ENCODE measurements at regions not wholly inside any gene's neighbourhood (a gene's known extent, or its start where the extent isn't known, plus 50 kb on each side); places are given as distances from the start of the nearest gene placed in this dataset.

DNA sequence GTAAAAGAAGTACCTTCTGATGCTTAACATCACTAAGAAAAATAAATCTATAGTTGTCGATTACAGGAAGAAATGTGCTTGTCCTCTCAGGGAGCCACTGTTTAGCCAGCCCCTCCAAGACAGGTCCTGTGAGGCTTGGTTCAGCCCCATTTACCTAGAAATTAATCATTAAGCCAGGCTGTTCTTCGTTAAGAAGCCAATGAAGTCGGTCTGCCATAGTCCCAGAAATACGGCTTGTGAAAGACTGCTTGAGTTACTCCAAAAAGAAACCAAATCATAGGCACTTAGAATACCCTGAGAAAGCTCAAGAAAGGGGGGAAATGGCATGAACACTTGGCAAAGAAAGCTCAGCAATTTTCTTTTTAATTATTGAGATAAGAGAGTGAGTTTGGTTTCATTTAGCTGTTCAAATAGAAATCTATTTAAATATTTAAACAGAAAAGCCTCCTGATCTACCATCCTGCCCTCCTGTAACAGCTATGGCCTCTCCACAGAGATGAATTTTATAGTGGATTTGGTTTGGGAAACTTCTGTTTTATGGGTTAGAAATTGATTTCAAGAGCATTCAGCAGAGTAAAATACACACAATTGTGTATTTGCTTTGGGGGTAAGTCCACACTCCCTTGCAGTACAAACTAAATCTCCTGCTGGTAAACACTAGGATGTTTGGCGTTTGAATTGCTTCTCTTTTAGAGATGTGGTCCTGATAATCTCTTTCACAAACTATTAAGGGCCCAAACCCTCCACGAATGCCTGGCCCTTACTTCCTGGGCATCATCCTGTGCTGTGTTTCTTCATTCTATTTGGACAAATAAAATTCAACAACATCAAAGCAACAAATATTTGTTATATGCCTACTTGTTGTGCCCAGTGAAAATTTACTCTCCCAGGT lies 234.4 kb downstream of the SEC23A start:
- no peak overlapping the region for H3K4me3 ChIP-seq (ENCODE audit: low read depth, low read length)
- DNase-seq (ENCODE audit: low read depth) = no peak

DNA sequence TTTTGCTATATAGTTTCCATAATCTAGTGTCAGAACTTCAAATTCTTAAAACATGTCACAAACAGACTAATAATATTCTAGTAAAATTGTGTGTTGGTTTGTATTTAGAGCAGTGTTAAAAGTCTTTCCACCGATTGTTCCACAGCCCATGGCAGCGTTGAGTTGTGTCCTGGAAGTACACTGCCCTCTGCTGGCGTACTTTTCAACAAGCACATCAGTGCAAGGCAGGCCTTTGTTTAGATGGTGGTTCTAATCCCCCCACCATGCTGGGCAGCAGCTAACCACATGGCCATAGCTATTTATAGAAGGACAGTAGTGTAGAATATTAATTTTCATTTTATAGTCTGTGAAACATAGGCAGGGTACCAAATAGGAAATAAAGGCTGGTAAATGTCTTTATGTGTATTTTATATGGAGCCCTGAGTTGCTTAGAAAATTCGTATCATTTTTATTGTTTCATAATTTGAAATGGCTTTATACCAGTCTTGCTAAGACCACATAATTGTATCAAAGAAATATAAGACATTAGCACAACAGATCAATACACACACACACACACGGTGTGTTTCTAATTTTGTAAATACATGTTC lies 235.4 kb downstream of the SEC23A start:
- DNase-seq (ENCODE audit: low read depth) = peak; percentile 82
- TF ChIP-seq, protein P1, sequence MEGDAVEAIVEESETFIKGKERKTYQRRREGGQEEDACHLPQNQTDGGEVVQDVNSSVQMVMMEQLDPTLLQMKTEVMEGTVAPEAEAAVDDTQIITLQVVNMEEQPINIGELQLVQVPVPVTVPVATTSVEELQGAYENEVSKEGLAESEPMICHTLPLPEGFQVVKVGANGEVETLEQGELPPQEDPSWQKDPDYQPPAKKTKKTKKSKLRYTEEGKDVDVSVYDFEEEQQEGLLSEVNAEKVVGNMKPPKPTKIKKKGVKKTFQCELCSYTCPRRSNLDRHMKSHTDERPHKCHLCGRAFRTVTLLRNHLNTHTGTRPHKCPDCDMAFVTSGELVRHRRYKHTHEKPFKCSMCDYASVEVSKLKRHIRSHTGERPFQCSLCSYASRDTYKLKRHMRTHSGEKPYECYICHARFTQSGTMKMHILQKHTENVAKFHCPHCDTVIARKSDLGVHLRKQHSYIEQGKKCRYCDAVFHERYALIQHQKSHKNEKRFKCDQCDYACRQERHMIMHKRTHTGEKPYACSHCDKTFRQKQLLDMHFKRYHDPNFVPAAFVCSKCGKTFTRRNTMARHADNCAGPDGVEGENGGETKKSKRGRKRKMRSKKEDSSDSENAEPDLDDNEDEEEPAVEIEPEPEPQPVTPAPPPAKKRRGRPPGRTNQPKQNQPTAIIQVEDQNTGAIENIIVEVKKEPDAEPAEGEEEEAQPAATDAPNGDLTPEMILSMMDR (IDR thresholded peaks at IDR 0.05; ENCODE audit: insufficient read depth, low read depth, low read length) = peak; percentile 86
- no peak overlapping the region for H3K4me3 ChIP-seq (ENCODE audit: low read depth, low read length)

More for the DNA sequence above, 234.4 kb downstream of the SEC23A start:
- TF ChIP-seq, protein P1 (IDR thresholded peaks at IDR 0.05; ENCODE audit: insufficient read depth, low read depth, low read length) = no peak

DNA sequence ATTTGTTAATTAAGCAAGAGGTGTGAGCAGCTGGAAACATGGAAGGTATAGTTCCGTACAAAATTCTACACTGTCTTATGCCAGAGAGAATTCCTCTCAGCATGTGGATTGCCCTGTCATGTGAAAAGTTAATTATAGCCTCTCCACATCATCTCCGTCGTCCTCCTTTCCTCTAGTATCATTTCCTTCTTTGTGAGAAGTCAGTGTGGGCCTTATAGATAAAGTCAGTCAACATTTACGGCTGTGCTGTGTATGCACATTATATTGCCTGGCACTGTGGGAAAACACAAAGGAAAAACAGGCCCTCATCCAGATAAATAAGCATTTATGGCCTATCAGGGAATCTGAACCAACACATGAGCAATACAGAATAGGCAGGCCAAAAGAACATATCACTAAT lies 236.6 kb downstream of the SEC23A start:
- H3K4me3 ChIP-seq (ENCODE audit: low read depth, low read length) = no peak overlapping the region
- no peak for DNase-seq (ENCODE audit: low read depth)
- TF ChIP-seq, protein P1 (IDR thresholded peaks at IDR 0.05; ENCODE audit: insufficient read depth, low read depth, low read length) = no peak

DNA sequence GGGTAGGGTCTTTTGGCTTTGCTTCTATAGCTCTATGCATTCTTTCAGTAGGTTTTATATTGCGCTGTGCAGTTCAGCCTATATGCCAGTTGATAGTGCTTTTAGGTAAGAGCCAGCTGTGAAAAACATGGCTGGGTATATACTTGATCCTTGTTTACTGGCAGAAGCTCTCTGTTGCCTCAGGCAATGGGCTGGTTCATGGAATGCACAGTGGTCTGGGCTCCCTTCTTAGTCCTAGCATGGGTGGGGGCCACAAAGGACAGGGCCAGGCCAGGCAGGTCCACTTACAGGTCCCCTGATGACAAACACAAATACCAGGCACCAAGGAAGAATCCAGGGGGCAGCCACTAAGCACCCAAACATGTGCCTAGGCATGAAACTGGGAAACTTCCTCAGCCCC lies 240.7 kb downstream of the SEC23A start:
- TF ChIP-seq, protein P1 (IDR thresholded peaks at IDR 0.05; ENCODE audit: insufficient read depth, low read depth, low read length) = no peak
- no peak overlapping the region for H3K4me3 ChIP-seq (ENCODE audit: low read depth, low read length)
- no peak for DNase-seq (ENCODE audit: low read depth)

DNA sequence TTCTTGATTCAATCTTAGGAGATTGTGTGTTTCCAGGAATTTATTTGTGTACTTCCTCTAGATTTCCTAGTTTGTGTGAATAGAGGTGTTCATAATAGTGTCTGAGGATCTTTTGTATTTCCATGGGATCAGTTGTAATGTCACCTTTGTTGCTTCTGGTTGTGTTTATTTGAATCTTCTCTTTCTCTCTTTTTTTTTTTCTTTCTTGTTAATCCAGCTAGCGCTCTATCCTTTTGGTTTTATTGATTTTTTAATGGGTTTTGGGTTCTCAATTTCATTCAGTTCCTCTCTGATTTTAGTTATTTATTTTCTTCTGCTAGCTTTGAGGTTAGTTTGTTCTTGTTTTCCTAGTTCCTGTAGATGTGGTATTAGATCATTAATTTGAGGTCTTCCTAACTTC lies 242.5 kb downstream of the SEC23A start:
- TF ChIP-seq, protein P1 (IDR thresholded peaks at IDR 0.05; ENCODE audit: insufficient read depth, low read depth, low read length) = no peak
- H3K4me3 ChIP-seq (ENCODE audit: low read depth, low read length) = no peak overlapping the region
- DNase-seq (ENCODE audit: low read depth) = no peak

DNA sequence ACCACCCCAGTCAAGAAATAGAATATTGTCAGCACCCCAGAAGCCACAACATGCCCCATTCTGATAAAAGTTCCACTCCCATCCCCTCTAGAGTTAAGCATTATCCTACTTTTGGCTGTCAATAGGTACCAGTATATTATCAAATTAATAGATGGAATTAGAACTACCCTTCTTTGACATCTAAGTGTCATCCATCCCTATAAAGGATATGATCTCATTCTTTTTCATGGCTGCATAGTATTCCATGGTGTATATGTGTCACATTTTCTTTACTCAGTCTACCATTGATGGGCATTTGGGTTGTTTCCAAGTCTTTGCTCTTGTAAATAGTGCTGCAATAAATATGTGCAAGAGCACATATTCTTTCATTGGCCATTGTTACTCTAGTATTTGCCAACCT lies 246.2 kb downstream of the SEC23A start:
- DNase-seq (ENCODE audit: low read depth) = no peak
- no peak overlapping the region for H3K4me3 ChIP-seq (ENCODE audit: low read depth, low read length)
- TF ChIP-seq, protein P1 (IDR thresholded peaks at IDR 0.05; ENCODE audit: insufficient read depth, low read depth, low read length) = no peak
